H1 (cell line): ENCODE measurements at regions not wholly inside any gene's neighbourhood (a gene's known extent, or its start where the extent isn't known, plus 50 kb on each side); places are given as distances from the start of the nearest gene placed in this dataset.

Experiments used
- CTCF ChIA-PET: fragments of 300-600 bp; sonication (Branson Sonifier 250); formaldehyde crosslinking; loops from one replicate; lab custom pipeline; 2021; ENCODE audit not compliant: partially characterized antibody; lab: Charles Lee
- POLR2A ChIA-PET: fragments of 300-600 bp; sonication (Branson Sonifier 250); formaldehyde crosslinking; loops from one replicate; lab custom pipeline; 2021; ENCODE audit warnings: inconsistent platforms; ENCODE audit not compliant: partially characterized antibody; lab: Charles Lee
- DNase-seq, 2 experiments: peaks; one replicate each; pipeline versions ENCODE4 v3.0.0 to v3.0.0-alpha.2; 2010 to 2022; ENCODE audit warnings: low spot score in 2 of 2, low read depth in 1 of 2, mixed read lengths in 1 of 2
- FAIRE-seq: peaks from 2 replicates; lab custom pipeline; 2011; peaks lifted over from hg19 to GRCh38; lab: Jason Lieb, UNC
- H2AFZ ChIP-seq: 2 replicates; pipeline ENCODE4 v1.8.1; 2012; ENCODE audit warnings: low read length, inconsistent platforms
- H2AK5ac ChIP-seq: 2 replicates; pipeline ENCODE4 v1.6.1; 2013; ENCODE audit warnings: low read depth, low read length
- H2BK120ac ChIP-seq: replicated peaks from 2 replicates; pipeline ENCODE3; 2013; ENCODE audit warnings: low read depth, low read length, inconsistent platforms
- H2BK12ac ChIP-seq: 2 replicates; pipeline ENCODE4 v1.6.1; 2013; ENCODE audit warnings: low read depth, low read length
- H2BK15ac ChIP-seq: 2 replicates; pipeline ENCODE4 v1.6.1; 2013; ENCODE audit warnings: low read length
- H2BK20ac ChIP-seq: 2 replicates; pipeline ENCODE4 v1.6.1; 2013; ENCODE audit warnings: low read length
- H2BK5ac ChIP-seq: 2 replicates; pipeline ENCODE4 v1.6.1; 2013; ENCODE audit warnings: low read depth, low read length
- H3K14ac ChIP-seq: 2 replicates; pipeline ENCODE4 v1.6.1; 2013; ENCODE audit warnings: inconsistent platforms; ENCODE audit not compliant: insufficient read length
- H3K18ac ChIP-seq: 2 replicates; pipeline ENCODE4 v1.6.1; 2013; ENCODE audit warnings: low read length; ENCODE audit errors: extremely low read depth
- H3K23ac ChIP-seq: 2 replicates; pipeline ENCODE4 v1.6.1; 2013; ENCODE audit warnings: inconsistent platforms; ENCODE audit not compliant: insufficient read length
- H3K23me2 ChIP-seq: 2 replicates; pipeline ENCODE4 v1.6.1; 2013; ENCODE audit warnings: low read depth, low read length
- H3K27ac ChIP-seq: 2 replicates; pipeline ENCODE4 v1.6.1; 2011; ENCODE audit warnings: low read depth, low read length, inconsistent platforms
- H3K27me3 ChIP-seq, 4 experiments: replicated peaks in 1 of 4; 1 replicate in 1 of 4; 2 replicates in 3 of 4; pipeline versions ENCODE4 v1.6.1 to v1.8.1; 2011 to 2013; ENCODE audit warnings: low read length in 3 of 4, mild to moderate bottlenecking in 3 of 4, inconsistent platforms in 2 of 4, mixed read lengths in 2 of 4, moderate library complexity in 1 of 4; ENCODE audit not compliant: control insufficient read depth in 3 of 4, insufficient read depth in 3 of 4; ENCODE audit errors: extremely low read depth in 1 of 4
- H3K36me3 ChIP-seq, 4 experiments: 2 replicates each; pipeline versions ENCODE4 v1.6.1 to v1.8.1; 2011 to 2013; ENCODE audit warnings: mild to moderate bottlenecking in 4 of 4, low read length in 3 of 4, moderate library complexity in 2 of 4, control low read depth in 1 of 4, inconsistent platforms in 1 of 4; ENCODE audit not compliant: insufficient read depth in 4 of 4, control insufficient read depth in 2 of 4
- H3K4ac ChIP-seq: replicated peaks from 2 replicates; pipeline ENCODE3; 2013; ENCODE audit warnings: low read length, low read depth, mixed read lengths, inconsistent platforms; ENCODE audit not compliant: insufficient read length
- H3K4me1 ChIP-seq, 4 experiments: replicated peaks in 1 of 4; 1 replicate in 1 of 4; 2 replicates in 3 of 4; pipeline versions ENCODE4 v1.6.1 to v1.8.1; 2011 to 2013; ENCODE audit warnings: low read length in 3 of 4, inconsistent platforms in 2 of 4, mixed read lengths in 1 of 4; ENCODE audit not compliant: insufficient read depth in 4 of 4, control insufficient read depth in 3 of 4
- H3K4me2 ChIP-seq, 2 experiments: 2 replicates each; pipeline versions ENCODE4 v1.6.1 to v1.8.1; 2011 to 2013; ENCODE audit warnings: low read depth in 2 of 2, low read length in 2 of 2, control low read depth in 1 of 2, inconsistent platforms in 1 of 2, mild to moderate bottlenecking in 1 of 2; ENCODE audit not compliant: insufficient read depth in 1 of 2
- H3K4me3 ChIP-seq, 4 experiments: fragments of 200-600, 300-600 bp in 1 of 4; sonication (generic), shearing (Covaris generic), sonication (Bioruptor Twin) in 1 of 4; 2 replicates each; pipeline versions ENCODE4 v1.5.1 to v1.8.1; 2011 to 2016; ENCODE audit warnings: low read length in 4 of 4, low read depth in 3 of 4, control low read depth in 2 of 4, inconsistent platforms in 2 of 4, mild to moderate bottlenecking in 2 of 4, mixed read lengths in 1 of 4, moderate library complexity in 1 of 4; ENCODE audit not compliant: insufficient read depth in 2 of 4; ENCODE audit errors: extremely low read depth in 1 of 4
- H3K56ac ChIP-seq: replicated peaks from 2 replicates; pipeline ENCODE3; 2013; ENCODE audit warnings: low read depth, mild to moderate bottlenecking, mixed read lengths, low read length, inconsistent platforms; ENCODE audit not compliant: insufficient read length
- H3K79me1 ChIP-seq: 2 replicates; pipeline ENCODE4 v1.6.1; 2013; ENCODE audit warnings: low read depth, low read length, control low read depth
- H3K79me2 ChIP-seq, 2 experiments: 2 replicates each; pipeline versions ENCODE4 v1.6.1 to v1.8.1; 2012 to 2013; ENCODE audit warnings: low read length in 2 of 2, mild to moderate bottlenecking in 2 of 2, inconsistent platforms in 1 of 2; ENCODE audit not compliant: insufficient read depth in 2 of 2, control insufficient read depth in 1 of 2
- H3K9ac ChIP-seq, 4 experiments: replicated peaks in 1 of 4; 1 replicate in 1 of 4; 2 replicates in 3 of 4; pipeline versions ENCODE4 v1.6.1 to v1.8.1; 2011 to 2013; ENCODE audit warnings: low read depth in 3 of 4, low read length in 3 of 4, control low read depth in 2 of 4, mild to moderate bottlenecking in 2 of 4, moderate library complexity in 2 of 4, inconsistent platforms in 1 of 4; ENCODE audit errors: extremely low read depth in 1 of 4
- H3K9me3 ChIP-seq, 2 experiments: 2 replicates each; pipeline versions ENCODE4 v1.6.1 to v1.8.1; 2012 to 2013; ENCODE audit warnings: mild to moderate bottlenecking in 2 of 2, moderate library complexity in 2 of 2, control low read depth in 1 of 2, inconsistent platforms in 1 of 2, low read depth in 1 of 2, low read length in 1 of 2, mixed read lengths in 1 of 2; ENCODE audit not compliant: insufficient read depth in 2 of 2
- H4K20me1 ChIP-seq, 2 experiments: replicated peaks in 1 of 2; 2 replicates each; pipeline versions ENCODE3 to v1.8.1; 2011 to 2013; ENCODE audit warnings: inconsistent platforms in 2 of 2, low read length in 2 of 2, mild to moderate bottlenecking in 1 of 2; ENCODE audit not compliant: insufficient read depth in 2 of 2, control insufficient read depth in 1 of 2
- H4K5ac ChIP-seq: 2 replicates; pipeline ENCODE4 v1.6.1; 2013; ENCODE audit warnings: low read length, low read depth, mixed read lengths, inconsistent platforms; ENCODE audit not compliant: insufficient read length
- H4K8ac ChIP-seq: 2 replicates; pipeline ENCODE4 v1.8.0; 2013; ENCODE audit warnings: mild to moderate bottlenecking, moderate library complexity, low read length, inconsistent platforms; ENCODE audit not compliant: insufficient read depth; ENCODE audit errors: extremely low read depth
- H4K91ac ChIP-seq: replicated peaks from 2 replicates; pipeline ENCODE3; 2013; ENCODE audit warnings: low read length, mixed read lengths, inconsistent platforms; ENCODE audit not compliant: insufficient read length
- CREB1 ChIP-seq: IDR thresholded peaks from 2 replicates; pipeline ENCODE4 v1.6.1; 2012; ENCODE audit warnings: inconsistent platforms
- NANOG ChIP-seq: IDR thresholded peaks from 2 replicates; pipeline ENCODE4 v1.6.1; 2011; ENCODE audit warnings: low read length, low read depth, mild to moderate bottlenecking, inconsistent platforms; ENCODE audit not compliant: insufficient read depth, poor library complexity, severe bottlenecking
- WGBS, 2 experiments: shearing (Covaris generic) in 1 of 2; methylation state at CpG; one replicate each; pipeline versions ENCODE4 v1.1.6 to v1.1.7; 2013 to 2015; ENCODE audit warnings: low lambda C conversion rate in 2 of 2, mixed read lengths in 2 of 2, inconsistent platforms in 1 of 2, low coverage in 1 of 2, missing lambda C conversion rate in 1 of 2; ENCODE audit not compliant: insufficient replicate concordance in 2 of 2, insufficient coverage in 1 of 2, insufficient read length in 1 of 2; ENCODE audit errors: extremely low coverage in 1 of 2, missing lambda C conversion rate in 1 of 2; 5-methylcytosine and 5-hydroxymethylcytosine counted together

GRCh38 chr18:64260810-64261209 is 111.9 kb upstream of the LINC00305 start:
- Histone ChIP-seq H2BK20ac (no peak overlapping the region), H2BK12ac (no peak overlapping the region), H3K56ac (no peak overlapping the region), H3K23me2 (no peaks in the 10 kb centered on the region), H4K8ac (no peak overlapping the region), H3K4me3 (no peak overlapping the region), H3K36me3 (no peaks in the 10 kb centered on the region), H3K27ac (no peak overlapping the region), H2BK120ac (no peak overlapping the region), H3K9me3 (no peaks in the 10 kb centered on the region), H2AFZ (no peak overlapping the region), H2BK15ac (no peak overlapping the region), H3K4me2 (no peak overlapping the region), H2BK5ac (no peak overlapping the region), H4K20me1 (no peaks in the 10 kb centered on the region), H4K91ac (no peak overlapping the region), H3K79me1 (no peaks in the 10 kb centered on the region), H3K9ac (no peak overlapping the region), H3K4me1 (peaks cover 0 to 4% (median 3%) of the 10 kb centered on the region in 4 experiments; a peak in 2 of 7 replicates), H3K4ac (no peak overlapping the region), H3K27me3 (no peaks in the 10 kb centered on the region), H3K14ac (no peak overlapping the region), H3K23ac (no peak overlapping the region), H3K18ac (no peak overlapping the region), H2AK5ac (no peak overlapping the region), H3K79me2 (no peaks in the 10 kb centered on the region), H4K5ac (no peak overlapping the region)
- FAIRE-seq = no peak
- ChIA-PET POLR2A (no interaction called here), CTCF (interaction anchor here (0.8 kb wide), 1 partner anchor 16 kb away, joined by 3 read pairs; no protein-coding TSS in a partner anchor)
- WGBS, 2 experiments = 90% methylated on average over 2 of the region's 2 CpGs; no CpG with 5 or more reads in 1 of the 2 experiments
- no peak for DNase-seq
- TF ChIP-seq CREB1 (no peak), NANOG (no peak)
